Endothelial cell of umbilical vein (primary cell): ENCODE measurements at regions not wholly inside any gene's neighbourhood (a gene's known extent, or its start where the extent isn't known, plus 50 kb on each side); places are given as distances from the start of the nearest gene placed in this dataset.
"Not testable (repeated sequence)": the region's sequence is repeated elsewhere in the genome, so short reads cannot be mapped to it uniquely, and the experiment has no call there.

Source experiments
- EZH2 ChIP-seq: IDR thresholded peaks from 2 replicates; pipeline ENCODE4 v1.6.1; 2012; ENCODE audit warnings: borderline replicate concordance, low read depth, mild to moderate bottlenecking, moderate library complexity, low read length, inconsistent platforms; ENCODE audit not compliant: severe bottlenecking
- POLR2A ChIP-seq: IDR thresholded peaks from 2 replicates; pipeline ENCODE4 v1.6.1; 2012; ENCODE audit warnings: low read depth, mild to moderate bottlenecking, control low read depth, low read length
- POLR2AphosphoS5 ChIP-seq: IDR thresholded peaks from 2 replicates; pipeline ENCODE4 v1.6.1; 2012; ENCODE audit warnings: low read depth, mild to moderate bottlenecking, control low read depth, low read length, moderate library complexity; ENCODE audit not compliant: insufficient read depth
- TF ChIP-seq, protein P1 (sequence below), 2 donors: IDR thresholded peaks; 1 replicate in 1 of 2; 2 replicates in 1 of 2; pipeline ENCODE4 v1.5.1; 2011; ENCODE audit warnings: low read length in 2 of 2, mild to moderate bottlenecking in 2 of 2, moderate library complexity in 2 of 2, control low read depth in 1 of 2, inconsistent platforms in 1 of 2, low read depth in 1 of 2; ENCODE audit not compliant: insufficient read depth in 1 of 2; ENCODE audit errors: extremely low read depth in 1 of 2
- TF ChIP-seq, protein P2 (sequence below): IDR thresholded peaks from 2 replicates; pipeline ENCODE4 v1.6.1; 2011; ENCODE audit not compliant: insufficient read depth, insufficient read length

- TF ChIP-seq, protein P1, sequence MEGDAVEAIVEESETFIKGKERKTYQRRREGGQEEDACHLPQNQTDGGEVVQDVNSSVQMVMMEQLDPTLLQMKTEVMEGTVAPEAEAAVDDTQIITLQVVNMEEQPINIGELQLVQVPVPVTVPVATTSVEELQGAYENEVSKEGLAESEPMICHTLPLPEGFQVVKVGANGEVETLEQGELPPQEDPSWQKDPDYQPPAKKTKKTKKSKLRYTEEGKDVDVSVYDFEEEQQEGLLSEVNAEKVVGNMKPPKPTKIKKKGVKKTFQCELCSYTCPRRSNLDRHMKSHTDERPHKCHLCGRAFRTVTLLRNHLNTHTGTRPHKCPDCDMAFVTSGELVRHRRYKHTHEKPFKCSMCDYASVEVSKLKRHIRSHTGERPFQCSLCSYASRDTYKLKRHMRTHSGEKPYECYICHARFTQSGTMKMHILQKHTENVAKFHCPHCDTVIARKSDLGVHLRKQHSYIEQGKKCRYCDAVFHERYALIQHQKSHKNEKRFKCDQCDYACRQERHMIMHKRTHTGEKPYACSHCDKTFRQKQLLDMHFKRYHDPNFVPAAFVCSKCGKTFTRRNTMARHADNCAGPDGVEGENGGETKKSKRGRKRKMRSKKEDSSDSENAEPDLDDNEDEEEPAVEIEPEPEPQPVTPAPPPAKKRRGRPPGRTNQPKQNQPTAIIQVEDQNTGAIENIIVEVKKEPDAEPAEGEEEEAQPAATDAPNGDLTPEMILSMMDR (IDR thresholded peaks at IDR 0.05; ENCODE audit: extremely low read depth in 1 of 2, insufficient read depth in 1 of 2, low read depth in 1 of 2, low read length in 2 of 2), result not testable (repeated sequence)
- TF ChIP-seq POLR2A, POLR2AphosphoS5, EZH2: not testable (repeated sequence)
- TF ChIP-seq, protein P2, sequence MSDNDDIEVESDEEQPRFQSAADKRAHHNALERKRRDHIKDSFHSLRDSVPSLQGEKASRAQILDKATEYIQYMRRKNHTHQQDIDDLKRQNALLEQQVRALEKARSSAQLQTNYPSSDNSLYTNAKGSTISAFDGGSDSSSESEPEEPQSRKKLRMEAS, result not testable (repeated sequence)
Measured at GRCh38 chr4:129853685-129854467, 757.9 kb downstream of the C4orf33 start.
